ENCODE measurements at regions not wholly inside any gene's neighbourhood (a gene's known extent, or its start where the extent isn't known, plus 50 kb on each side); places are given as distances from the start of the nearest gene placed in this dataset.

DNA sequence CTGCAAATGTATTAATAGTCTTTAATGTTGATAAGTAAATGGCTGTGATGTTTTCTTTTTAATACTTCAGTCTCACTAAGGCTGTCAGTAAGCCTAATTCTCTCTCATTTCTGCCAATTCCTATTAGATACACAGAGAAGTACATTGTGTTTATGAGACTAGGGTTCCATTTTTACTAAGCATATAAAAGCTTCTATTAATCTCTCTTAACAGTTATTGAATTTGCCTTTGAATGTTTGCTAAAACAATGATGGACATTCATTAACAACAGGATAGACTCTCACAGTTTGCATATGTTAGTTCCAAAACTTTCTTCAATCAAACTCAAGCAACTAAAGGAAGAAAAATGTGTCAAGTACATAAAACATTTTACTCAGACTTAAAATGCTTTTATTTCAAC is 659.3 kb downstream of the TLE1 start:
- intact Hi-C loops (cut with micrococcal nuclease; ENCODE audit: unreplicated experiment) (no loop called here), in situ Hi-C loops (cut with HindIII; ENCODE audit: low pct_unique_long_range_greater_than_20kb, low sequenced_read_pairs) (no loop called here)
- no peaks in the 10 kb centered on the region for H3K4me1 ChIP-seq (ENCODE audit: control insufficient read depth, insufficient read depth, low read length)
- POLR2A ChIA-PET: no interaction called here
- no peaks in the 10 kb centered on the region for H3K27me3 ChIP-seq (ENCODE audit: control insufficient read depth, insufficient read depth, low read length)
- no peaks in the 10 kb centered on the region for H3K9me3 ChIP-seq (ENCODE audit: control insufficient read depth, insufficient read depth, low read depth, low read length)
- TF ChIP-seq POLR2AphosphoS5 (IDR thresholded peaks at IDR 0.05; ENCODE audit: low read depth, low read length): no peak
- no peak for TF ChIP-seq TCF7L2 (IDR thresholded peaks at IDR 0.05; ENCODE audit: low read depth, low read length)
- TF ChIP-seq CTCF (IDR thresholded peaks at IDR 0.05): no peak
- no peak for TF ChIP-seq SIN3A (IDR thresholded peaks at IDR 0.05; ENCODE audit: borderline replicate concordance, insufficient read depth, low read depth, low read length)
- TF ChIP-seq REST (IDR thresholded peaks at IDR 0.05; ENCODE audit: insufficient read depth in 1 of 2, low read depth in 2 of 2, low read length in 1 of 2): no peak
- ATAC-seq (no peak), DNase-seq (ENCODE audit: low read depth, low spot score) (no peak)
- H3K36me3 ChIP-seq (ENCODE audit: control insufficient read depth, insufficient read depth, low read length): no peaks in the 10 kb centered on the region
- CTCF ChIA-PET: no interaction called here
- BruUV-seq (replicated peaks): no TSS peak
- H3K4me3 ChIP-seq (ENCODE audit: low read depth in 2 of 2, low read length in 2 of 2): no peak overlapping the region
- no peak overlapping the region for H3K27ac ChIP-seq (ENCODE audit: low read length)

- no peaks in the 10 kb centered on the region for H3K27me3 ChIP-seq (ENCODE audit: control insufficient read depth, insufficient read depth, low read length)
- CTCF ChIA-PET: no interaction called here
- intact Hi-C loops (cut with micrococcal nuclease; ENCODE audit: unreplicated experiment) (no loop called here), in situ Hi-C loops (cut with HindIII; ENCODE audit: low pct_unique_long_range_greater_than_20kb, low sequenced_read_pairs) (no loop called here)
- TF ChIP-seq REST (IDR thresholded peaks at IDR 0.05; ENCODE audit: insufficient read depth in 1 of 2, low read depth in 2 of 2, low read length in 1 of 2): no peak
- TF ChIP-seq CTCF (IDR thresholded peaks at IDR 0.05): no peak
- no peak for TF ChIP-seq POLR2AphosphoS5 (IDR thresholded peaks at IDR 0.05; ENCODE audit: low read depth, low read length)
- no peak for TF ChIP-seq SIN3A (IDR thresholded peaks at IDR 0.05; ENCODE audit: borderline replicate concordance, insufficient read depth, low read depth, low read length)
- TF ChIP-seq TCF7L2 (IDR thresholded peaks at IDR 0.05; ENCODE audit: low read depth, low read length): no peak
- H3K27ac ChIP-seq (ENCODE audit: low read length): no peak overlapping the region
- peak; percentile 85 for DNase-seq (ENCODE audit: low read depth, low spot score)
- no peaks in the 10 kb centered on the region for H3K4me1 ChIP-seq (ENCODE audit: control insufficient read depth, insufficient read depth, low read length)
- no peaks in the 10 kb centered on the region for H3K36me3 ChIP-seq (ENCODE audit: control insufficient read depth, insufficient read depth, low read length)
- H3K4me3 ChIP-seq (ENCODE audit: low read depth in 2 of 2, low read length in 2 of 2): no peak overlapping the region
- no TSS peak for BruUV-seq (replicated peaks)
- no peaks in the 10 kb centered on the region for H3K9me3 ChIP-seq (ENCODE audit: control insufficient read depth, insufficient read depth, low read depth, low read length)
- POLR2A ChIA-PET: no interaction called here
- ATAC-seq: peak; percentile 96
These were observed 660.8 kb downstream of the TLE1 start for GRCh38 chr9:81028504-81028903.

All from Panc1 (cell line).